Spinal cord (tissue), 9 donors: ENCODE measurements at regions not wholly inside any gene's neighbourhood (a gene's known extent, or its start where the extent isn't known, plus 50 kb on each side); places are given as distances from the start of the nearest gene placed in this dataset.
A peak's percentile ranks its signal among the peaks of the same experiment; 100 is the strongest.
"Not testable (repeated sequence)": the region's sequence is repeated elsewhere in the genome, so short reads cannot be mapped to it uniquely, and the experiment has no call there.

Experiments used
- DNase-seq, 6 donors: peaks; one replicate each; pipeline versions ENCODE4 v3.0.0 to v3.0.0-alpha.2; 2013 to 2015; ENCODE audit warnings: low spot score in 6 of 6, low read depth in 4 of 6
- H3K27ac ChIP-seq: one replicate; pipeline ENCODE4 v1.5.1; 2013; ENCODE audit warnings: low read depth, low read length, control low read depth
- H3K27me3 ChIP-seq: one replicate; pipeline ENCODE4 v1.6.1; 2013; ENCODE audit warnings: low read length; ENCODE audit not compliant: control insufficient read depth, insufficient read depth
- H3K36me3 ChIP-seq: one replicate; pipeline ENCODE4 v1.6.1; 2013; ENCODE audit warnings: low read length; ENCODE audit not compliant: control insufficient read depth, insufficient read depth
- H3K4me1 ChIP-seq: one replicate; pipeline ENCODE4 v1.6.1; 2013; ENCODE audit warnings: low read length; ENCODE audit not compliant: control insufficient read depth, insufficient read depth
- H3K4me3 ChIP-seq: one replicate; pipeline ENCODE4 v1.5.1; 2013; ENCODE audit warnings: low read depth, low read length, control low read depth
- H3K9me3 ChIP-seq: one replicate; pipeline ENCODE4 v1.6.1; 2013; ENCODE audit warnings: low read length; ENCODE audit not compliant: control insufficient read depth, insufficient read depth
- WGBS: methylation state at CpG from one replicate; pipeline ENCODE4 v1.1.5; 2013; ENCODE audit warnings: missing lambda C conversion rate; ENCODE audit not compliant: insufficient coverage; 5-methylcytosine and 5-hydroxymethylcytosine counted together
- donor health status: healthy.

- Histone ChIP-seq H3K4me3 (no peak overlapping the region), H3K27ac (peak overlapping the region; percentile 12), H3K36me3 (no peaks in the 10 kb centered on the region), H3K27me3 (no peaks in the 10 kb centered on the region), H3K4me1 (no peaks in the 10 kb centered on the region), H3K9me3 (peaks cover 2% of the 10 kb centered on the region)
- WGBS: no CpG with 5 or more reads among the region's 3 CpGs
- DNase-seq: peak in 2 of 6 donors; percentile 14 to 69
Observed at GRCh38 chr5:38621840-38622437, 65.5 kb upstream of the LIFR start.

DNA sequence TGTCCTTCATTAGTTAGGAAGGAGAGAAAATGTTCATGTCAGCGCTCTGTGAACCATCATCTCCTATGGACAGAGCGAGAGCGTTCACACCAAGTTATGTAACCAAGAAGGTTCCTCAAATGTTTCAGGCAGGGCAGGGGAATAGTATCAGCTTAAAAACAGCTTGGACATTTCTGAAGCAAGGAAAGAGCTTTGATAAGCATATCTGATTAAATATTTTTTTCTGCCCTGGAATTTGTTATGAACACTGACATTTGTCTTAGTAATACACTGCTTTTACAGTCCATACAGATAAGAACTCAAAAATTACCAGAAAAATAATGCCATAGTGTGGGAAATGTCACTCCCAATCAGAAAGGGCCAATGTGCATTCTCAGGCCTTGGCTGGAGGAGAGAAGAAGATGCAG is 66.3 kb upstream of the LIFR start:
- Histone ChIP-seq H3K36me3 (no peaks in the 10 kb centered on the region), H3K4me3 (no peak overlapping the region), H3K27me3 (no peaks in the 10 kb centered on the region), H3K4me1 (no peaks in the 10 kb centered on the region), H3K27ac (peak overlapping the region; percentile 12), H3K9me3 (peaks cover 2% of the 10 kb centered on the region)
- no CpG with 5 or more reads among the region's 3 CpGs for WGBS
- DNase-seq: no peak

DNA sequence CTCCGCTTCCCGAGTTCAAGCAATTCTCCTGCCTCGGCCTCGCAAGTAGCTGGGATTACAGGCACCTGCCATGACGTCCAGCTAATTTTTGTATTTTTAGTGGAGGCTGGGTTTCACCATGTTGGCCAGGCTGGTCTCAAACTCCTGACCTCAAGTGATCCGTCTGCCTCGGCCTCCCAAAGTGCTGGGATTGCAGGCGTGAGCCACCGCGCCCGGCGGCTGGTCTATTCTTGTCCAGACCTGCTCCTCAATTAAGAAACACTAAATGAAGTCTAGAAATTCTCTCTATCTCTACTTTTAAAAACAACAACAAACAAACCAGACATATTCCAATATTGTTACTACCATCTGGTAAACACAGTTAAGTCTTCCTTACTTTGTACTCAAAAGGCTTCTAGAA is 68.1 kb upstream of the LIFR start:
- not testable (repeated sequence) for H3K4me3 ChIP-seq, H3K27me3 ChIP-seq, H3K36me3 ChIP-seq, H3K4me1 ChIP-seq, H3K27ac ChIP-seq, DNase-seq, H3K9me3 ChIP-seq
- WGBS: 100% methylated on average over 5 of the region's 12 CpGs

- WGBS: 96% methylated on average over 21 of the region's 24 CpGs
- H3K36me3 ChIP-seq: not testable (repeated sequence)
Observed at GRCh38 chr5:38631376-38631775, 74.9 kb upstream of the LIFR start.

GRCh38 chr5:38634568-38635369 is 78.3 kb upstream of the LIFR start:
- WGBS: 93% methylated on average over 3 of the region's 4 CpGs
- peaks cover 3% of the 10 kb centered on the region for H3K9me3 ChIP-seq
- no peak overlapping the region for H3K27ac ChIP-seq

More at GRCh38 chr5:38631376-38631775, 74.9 kb upstream of the LIFR start:
- not testable (repeated sequence) for H3K27ac ChIP-seq, H3K27me3 ChIP-seq, H3K4me1 ChIP-seq, DNase-seq, H3K9me3 ChIP-seq, H3K4me3 ChIP-seq

DNA sequence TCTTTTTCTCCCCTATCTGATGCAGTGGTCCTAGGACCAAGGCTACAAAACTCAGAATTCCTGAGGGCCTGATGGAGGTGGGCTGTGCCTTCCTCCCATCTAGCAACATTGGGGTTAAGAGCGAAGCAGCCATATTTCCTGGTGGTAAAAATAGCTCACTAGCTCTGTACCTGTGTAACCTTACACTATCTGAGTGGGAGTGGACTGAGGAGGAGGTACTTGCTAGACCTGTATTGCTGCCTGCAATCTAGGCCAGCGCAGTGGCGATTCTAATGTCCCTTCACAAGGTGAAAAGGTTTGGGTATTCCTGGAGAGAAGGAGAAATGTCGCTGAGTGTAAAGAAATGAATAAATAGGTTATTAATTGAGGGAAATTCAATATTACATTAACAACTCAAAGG is 80.2 kb upstream of the LIFR start:
- H3K36me3 ChIP-seq: no peaks in the 10 kb centered on the region
- WGBS: no CpG with 5 or more reads among the region's 4 CpGs
- H3K9me3 ChIP-seq: peaks cover 3% of the 10 kb centered on the region
- H3K4me1 ChIP-seq: peaks cover 8% of the 10 kb centered on the region
- H3K4me3 ChIP-seq: no peak overlapping the region
- H3K27me3 ChIP-seq: no peaks in the 10 kb centered on the region
- no peak overlapping the region for H3K27ac ChIP-seq
- DNase-seq: no peak

More at GRCh38 chr5:38634568-38635369, 78.3 kb upstream of the LIFR start:
- H3K27me3 ChIP-seq: no peaks in the 10 kb centered on the region
- no peaks in the 10 kb centered on the region for H3K36me3 ChIP-seq
- no peak for DNase-seq
- H3K4me1 ChIP-seq: no peaks in the 10 kb centered on the region
- no peak overlapping the region for H3K4me3 ChIP-seq

GRCh38 chr5:38638656-38639055 is 82.2 kb upstream of the LIFR start:
- Histone ChIP-seq H3K36me3 (no peaks in the 10 kb centered on the region), H3K4me3 (no peak overlapping the region), H3K27me3 (no peaks in the 10 kb centered on the region), H3K4me1 (peaks cover 24% of the 10 kb centered on the region), H3K9me3 (no peaks in the 10 kb centered on the region), H3K27ac (no peak overlapping the region)
- no peak for DNase-seq
- WGBS: 100% methylated on average over 2 of the region's 5 CpGs

- peak overlapping the region; percentile 29 for H3K27ac ChIP-seq
- WGBS: 71% methylated on average over 3 of the region's 6 CpGs
- DNase-seq: no peak
Observed at GRCh38 chr5:38639377-38640358, 83.2 kb upstream of the LIFR start.

DNA sequence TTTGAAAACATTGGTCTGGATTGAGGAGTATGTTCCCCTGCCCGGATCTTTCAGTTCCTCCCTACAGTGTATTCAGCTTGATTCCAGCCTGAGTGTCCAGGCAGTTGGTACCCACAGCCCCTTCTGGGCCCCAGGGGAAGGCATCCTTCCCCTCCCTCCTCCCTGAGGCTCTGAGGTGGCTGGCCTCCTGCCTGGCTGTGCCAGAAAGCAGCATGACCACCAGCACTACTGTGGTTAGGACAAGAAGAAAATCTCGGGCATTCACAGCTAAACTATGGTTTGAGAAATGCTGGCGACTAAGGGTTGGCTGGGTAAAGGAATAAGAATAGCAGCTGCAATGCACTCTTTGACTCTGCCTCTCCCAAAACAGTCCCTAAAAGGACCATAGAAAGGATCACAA is 84.6 kb upstream of the LIFR start:
- no peak overlapping the region for H3K4me3 ChIP-seq
- peak in 1 of 6 donors; percentile 62 for DNase-seq
- no peaks in the 10 kb centered on the region for H3K9me3 ChIP-seq
- peaks cover 24% of the 10 kb centered on the region for H3K4me1 ChIP-seq
- WGBS: 43% methylated on average over 1 of the region's 3 CpGs
- H3K27ac ChIP-seq: no peak overlapping the region
- H3K36me3 ChIP-seq: no peaks in the 10 kb centered on the region
- H3K27me3 ChIP-seq: no peaks in the 10 kb centered on the region

More at GRCh38 chr5:38639377-38640358, 83.2 kb upstream of the LIFR start:
- no peak overlapping the region for H3K4me3 ChIP-seq
- H3K9me3 ChIP-seq: no peaks in the 10 kb centered on the region
- H3K27me3 ChIP-seq: no peaks in the 10 kb centered on the region
- no peaks in the 10 kb centered on the region for H3K36me3 ChIP-seq
- H3K4me1 ChIP-seq: peaks cover 24% of the 10 kb centered on the region
